ENCODE measurements at regions not wholly inside any gene's neighbourhood (a gene's known extent, or its start where the extent isn't known, plus 50 kb on each side); places are given as distances from the start of the nearest gene placed in this dataset.

- Histone ChIP-seq H3K4me3 (ENCODE audit: low read depth in 1 of 2, low read length in 2 of 2) (no peak overlapping the region), H3K36me3 (ENCODE audit: control insufficient read depth in 2 of 2, insufficient read depth in 2 of 2, low read length in 1 of 2) (no peaks in the 10 kb centered on the region), H3K4me1 (ENCODE audit: control insufficient read depth in 2 of 2, insufficient read depth in 2 of 2, low read length in 1 of 2) (no peaks in the 10 kb centered on the region), H3K27ac (ENCODE audit: low read depth in 2 of 2, low read length in 1 of 2) (no peak overlapping the region), H3K27me3 (ENCODE audit: control insufficient read depth in 1 of 2, insufficient read depth in 2 of 2, low read length in 2 of 2) (no peaks in the 10 kb centered on the region), H3K9me3 (ENCODE audit: control insufficient read depth in 2 of 2, insufficient read depth in 1 of 2, low read depth in 1 of 2, low read length in 1 of 2) (no peaks in the 10 kb centered on the region)
- WGBS, 2 donors: 62% methylated on average over 8 of the region's 8 CpGs
Observed at GRCh38 chr18:40041951-40042350, 1913.1 kb upstream of the PIK3C3 start.

- Histone ChIP-seq H3K4me3 (ENCODE audit: low read depth in 1 of 2, low read length in 2 of 2) (no peak overlapping the region), H3K36me3 (ENCODE audit: control insufficient read depth in 2 of 2, insufficient read depth in 2 of 2, low read length in 1 of 2) (no peaks in the 10 kb centered on the region), H3K27me3 (ENCODE audit: control insufficient read depth in 1 of 2, insufficient read depth in 2 of 2, low read length in 2 of 2) (no peaks in the 10 kb centered on the region), H3K27ac (ENCODE audit: low read depth in 2 of 2, low read length in 1 of 2) (no peak overlapping the region), H3K9me3 (ENCODE audit: control insufficient read depth in 2 of 2, insufficient read depth in 1 of 2, low read depth in 1 of 2, low read length in 1 of 2) (no peaks in the 10 kb centered on the region), H3K4me1 (ENCODE audit: control insufficient read depth in 2 of 2, insufficient read depth in 2 of 2, low read length in 1 of 2) (no peaks in the 10 kb centered on the region)
- WGBS, 2 donors: 79 to 87% methylated on average over 4 of the region's 4 CpGs
Observed at GRCh38 chr18:40040574-40040973, 1914.5 kb upstream of the PIK3C3 start.

- H3K27me3 ChIP-seq (ENCODE audit: control insufficient read depth in 1 of 2, insufficient read depth in 2 of 2, low read length in 2 of 2): no peaks in the 10 kb centered on the region
- no peak overlapping the region for H3K4me3 ChIP-seq (ENCODE audit: low read depth in 1 of 2, low read length in 2 of 2)
- WGBS, 2 donors: 90 to 92% methylated on average over 6 of the region's 6 CpGs
- no peaks in the 10 kb centered on the region for H3K36me3 ChIP-seq (ENCODE audit: control insufficient read depth in 2 of 2, insufficient read depth in 2 of 2, low read length in 1 of 2)
- H3K9me3 ChIP-seq (ENCODE audit: control insufficient read depth in 2 of 2, insufficient read depth in 1 of 2, low read depth in 1 of 2, low read length in 1 of 2): no peaks in the 10 kb centered on the region
- no peaks in the 10 kb centered on the region for H3K4me1 ChIP-seq (ENCODE audit: control insufficient read depth in 2 of 2, insufficient read depth in 2 of 2, low read length in 1 of 2)
- no peak overlapping the region for H3K27ac ChIP-seq (ENCODE audit: low read depth in 2 of 2, low read length in 1 of 2)
Observed at GRCh38 chr18:40037356-40037755, 1917.7 kb upstream of the PIK3C3 start.

- WGBS, 2 donors: 95 to 97% methylated on average over 1 of the region's 1 CpG
- no peaks in the 10 kb centered on the region for H3K36me3 ChIP-seq (ENCODE audit: control insufficient read depth in 2 of 2, insufficient read depth in 2 of 2, low read length in 1 of 2)
- H3K4me1 ChIP-seq (ENCODE audit: control insufficient read depth in 2 of 2, insufficient read depth in 2 of 2, low read length in 1 of 2): no peaks in the 10 kb centered on the region
- no peak overlapping the region for H3K27ac ChIP-seq (ENCODE audit: low read depth in 2 of 2, low read length in 1 of 2)
- no peaks in the 10 kb centered on the region for H3K9me3 ChIP-seq (ENCODE audit: control insufficient read depth in 2 of 2, insufficient read depth in 1 of 2, low read depth in 1 of 2, low read length in 1 of 2)
- no peak overlapping the region for H3K4me3 ChIP-seq (ENCODE audit: low read depth in 1 of 2, low read length in 2 of 2)
- no peaks in the 10 kb centered on the region for H3K27me3 ChIP-seq (ENCODE audit: control insufficient read depth in 1 of 2, insufficient read depth in 2 of 2, low read length in 2 of 2)
Observed at GRCh38 chr18:40036861-40037260, 1918.2 kb upstream of the PIK3C3 start.

- H3K36me3 ChIP-seq (ENCODE audit: control insufficient read depth in 2 of 2, insufficient read depth in 2 of 2, low read length in 1 of 2): no peaks in the 10 kb centered on the region
- 85 to 96% methylated on average over 1 of the region's 1 CpG for whole genome bisulfite sequencing, 2 donors
- no peak overlapping the region for H3K27ac ChIP-seq (ENCODE audit: low read depth in 2 of 2, low read length in 1 of 2)
Observed at GRCh38 chr18:40035966-40036365, 1919.1 kb upstream of the PIK3C3 start.

GRCh38 chr18:40032076-40032475 is 1923.0 kb upstream of the PIK3C3 start:
- no peaks in the 10 kb centered on the region for H3K27me3 ChIP-seq (ENCODE audit: control insufficient read depth in 1 of 2, insufficient read depth in 2 of 2, low read length in 2 of 2)
- H3K4me3 ChIP-seq (ENCODE audit: low read depth in 1 of 2, low read length in 2 of 2): no peak overlapping the region
- no peaks in the 10 kb centered on the region for H3K36me3 ChIP-seq (ENCODE audit: control insufficient read depth in 2 of 2, insufficient read depth in 2 of 2, low read length in 1 of 2)
- no peaks in the 10 kb centered on the region for H3K4me1 ChIP-seq (ENCODE audit: control insufficient read depth in 2 of 2, insufficient read depth in 2 of 2, low read length in 1 of 2)
- H3K27ac ChIP-seq (ENCODE audit: low read depth in 2 of 2, low read length in 1 of 2): no peak overlapping the region
- WGBS, 2 donors: 81 to 87% methylated on average over 5 of the region's 5 CpGs
- no peaks in the 10 kb centered on the region for H3K9me3 ChIP-seq (ENCODE audit: control insufficient read depth in 2 of 2, insufficient read depth in 1 of 2, low read depth in 1 of 2, low read length in 1 of 2)

More at GRCh38 chr18:40035966-40036365, 1919.1 kb upstream of the PIK3C3 start:
- no peak overlapping the region for H3K4me3 ChIP-seq (ENCODE audit: low read depth in 1 of 2, low read length in 2 of 2)
- H3K4me1 ChIP-seq (ENCODE audit: control insufficient read depth in 2 of 2, insufficient read depth in 2 of 2, low read length in 1 of 2): no peaks in the 10 kb centered on the region
- no peaks in the 10 kb centered on the region for H3K9me3 ChIP-seq (ENCODE audit: control insufficient read depth in 2 of 2, insufficient read depth in 1 of 2, low read depth in 1 of 2, low read length in 1 of 2)
- no peaks in the 10 kb centered on the region for H3K27me3 ChIP-seq (ENCODE audit: control insufficient read depth in 1 of 2, insufficient read depth in 2 of 2, low read length in 2 of 2)

GRCh38 chr18:40031435-40031834 is 1923.6 kb upstream of the PIK3C3 start:
- Histone ChIP-seq H3K27me3 (ENCODE audit: control insufficient read depth in 1 of 2, insufficient read depth in 2 of 2, low read length in 2 of 2) (no peaks in the 10 kb centered on the region), H3K27ac (ENCODE audit: low read depth in 2 of 2, low read length in 1 of 2) (no peak overlapping the region), H3K9me3 (ENCODE audit: control insufficient read depth in 2 of 2, insufficient read depth in 1 of 2, low read depth in 1 of 2, low read length in 1 of 2) (no peaks in the 10 kb centered on the region), H3K4me3 (ENCODE audit: low read depth in 1 of 2, low read length in 2 of 2) (no peak overlapping the region), H3K4me1 (ENCODE audit: control insufficient read depth in 2 of 2, insufficient read depth in 2 of 2, low read length in 1 of 2) (no peaks in the 10 kb centered on the region), H3K36me3 (ENCODE audit: control insufficient read depth in 2 of 2, insufficient read depth in 2 of 2, low read length in 1 of 2) (no peaks in the 10 kb centered on the region)
- WGBS, 2 donors: 62 to 74% methylated on average over 1 of the region's 1 CpG

GRCh38 chr18:40019797-40020392 is 1935.1 kb upstream of the PIK3C3 start:
- WGBS, 2 donors: 70 to 86% methylated on average over 2 of the region's 2 CpGs
- no peaks in the 10 kb centered on the region for H3K9me3 ChIP-seq (ENCODE audit: control insufficient read depth in 2 of 2, insufficient read depth in 1 of 2, low read depth in 1 of 2, low read length in 1 of 2)
- no peaks in the 10 kb centered on the region for H3K27me3 ChIP-seq (ENCODE audit: control insufficient read depth in 1 of 2, insufficient read depth in 2 of 2, low read length in 2 of 2)
- H3K36me3 ChIP-seq (ENCODE audit: control insufficient read depth in 2 of 2, insufficient read depth in 2 of 2, low read length in 1 of 2): no peaks in the 10 kb centered on the region
- no peak overlapping the region for H3K27ac ChIP-seq (ENCODE audit: low read depth in 2 of 2, low read length in 1 of 2)
- H3K4me3 ChIP-seq (ENCODE audit: low read depth in 1 of 2, low read length in 2 of 2): no peak overlapping the region
- no peaks in the 10 kb centered on the region for H3K4me1 ChIP-seq (ENCODE audit: control insufficient read depth in 2 of 2, insufficient read depth in 2 of 2, low read length in 1 of 2)

- Histone ChIP-seq H3K36me3 (ENCODE audit: control insufficient read depth in 2 of 2, insufficient read depth in 2 of 2, low read length in 1 of 2) (no peaks in the 10 kb centered on the region), H3K27me3 (ENCODE audit: control insufficient read depth in 1 of 2, insufficient read depth in 2 of 2, low read length in 2 of 2) (no peaks in the 10 kb centered on the region), H3K4me3 (ENCODE audit: low read depth in 1 of 2, low read length in 2 of 2) (no peak overlapping the region), H3K4me1 (ENCODE audit: control insufficient read depth in 2 of 2, insufficient read depth in 2 of 2, low read length in 1 of 2) (no peaks in the 10 kb centered on the region), H3K27ac (ENCODE audit: low read depth in 2 of 2, low read length in 1 of 2) (no peak overlapping the region), H3K9me3 (ENCODE audit: control insufficient read depth in 2 of 2, insufficient read depth in 1 of 2, low read depth in 1 of 2, low read length in 1 of 2) (no peaks in the 10 kb centered on the region)
- 50 to 61% methylated on average over 6 of the region's 6 CpGs for WGBS, 2 donors
Observed at GRCh38 chr18:40018266-40018665, 1936.8 kb upstream of the PIK3C3 start.

GRCh38 chr18:40017021-40017420 is 1938.0 kb upstream of the PIK3C3 start:
- no peaks in the 10 kb centered on the region for H3K4me1 ChIP-seq (ENCODE audit: control insufficient read depth in 2 of 2, insufficient read depth in 2 of 2, low read length in 1 of 2)
- WGBS, 2 donors: 78 to 83% methylated on average over 6 of the region's 6 CpGs
- no peak overlapping the region for H3K27ac ChIP-seq (ENCODE audit: low read depth in 2 of 2, low read length in 1 of 2)
- H3K36me3 ChIP-seq (ENCODE audit: control insufficient read depth in 2 of 2, insufficient read depth in 2 of 2, low read length in 1 of 2): no peaks in the 10 kb centered on the region
- H3K27me3 ChIP-seq (ENCODE audit: control insufficient read depth in 1 of 2, insufficient read depth in 2 of 2, low read length in 2 of 2): no peaks in the 10 kb centered on the region
- no peak overlapping the region for H3K4me3 ChIP-seq (ENCODE audit: low read depth in 1 of 2, low read length in 2 of 2)
- H3K9me3 ChIP-seq (ENCODE audit: control insufficient read depth in 2 of 2, insufficient read depth in 1 of 2, low read depth in 1 of 2, low read length in 1 of 2): no peaks in the 10 kb centered on the region

All from esophagus (tissue), 2 donors.